GM12878 (cell line): ENCODE measurements at regions not wholly inside any gene's neighbourhood (a gene's known extent, or its start where the extent isn't known, plus 50 kb on each side); places are given as distances from the start of the nearest gene placed in this dataset.

Experiments used
- ATAC-seq: fragments of 200-7000 bp; cut with Tn5 transposase; 3 replicates; pipeline ENCODE4 v1.9.1; 2020; ENCODE audit warnings: mild to moderate bottlenecking, moderate library complexity
- BruUV-seq: library from RNA; stranded (reverse); fragments of 400-500 nt; replicated peaks from 2 replicates; lab custom pipeline; 2021; lab: Mats Ljungman, UMichigan
- CTCF ChIA-PET: fragments of 300-600 bp; sonication (Branson Sonifier 250); formaldehyde crosslinking; extraction: SDS; loops from one replicate; lab custom pipeline; 2021; ENCODE audit warnings: inconsistent platforms; lab: Yijun Ruan, JAX
- POLR2A ChIA-PET: fragments of 350-600 bp; formaldehyde crosslinking; extraction: SDS; loops from one replicate; lab custom pipeline; 2021; ENCODE audit warnings: inconsistent platforms; lab: Charles Lee
- RAD21 ChIA-PET: fragments of 300-600 bp; sonication (Branson Sonifier 250); formaldehyde crosslinking; loops from one replicate; lab custom pipeline; 2023; ENCODE audit warnings: antibody characterized with exemption; ENCODE audit not compliant: unreplicated experiment; lab: Charles Lee
- SMC1A ChIA-PET: fragments of 300-600 bp; sonication (Branson Sonifier 250); formaldehyde crosslinking; loops from one replicate; lab custom pipeline; 2023; ENCODE audit not compliant: unreplicated experiment, uncharacterized antibody; lab: Charles Lee
- DNase-seq: peaks from one replicate; pipeline ENCODE4 v3.0.0-alpha.2; 2011; ENCODE audit warnings: low read depth, low spot score
- FAIRE-seq: peaks from 3 replicates; lab custom pipeline; 2011; peaks lifted over from hg19 to GRCh38; lab: Jason Lieb, UNC
- H2AFZ ChIP-seq: 2 replicates; pipeline ENCODE4 v1.6.0; 2011; ENCODE audit warnings: low read depth, low read length, control low read depth; ENCODE audit not compliant: control insufficient read depth
- H3K27ac ChIP-seq: 2 replicates; pipeline ENCODE4 v1.5.1; 2011; ENCODE audit warnings: control low read depth; ENCODE audit not compliant: control insufficient read depth, insufficient read depth
- H3K27me3 ChIP-seq, 2 experiments: replicated peaks in 1 of 2; 2 replicates each; pipeline versions ENCODE4 v1.6.0 to v1.6.1; 2011; ENCODE audit warnings: low read length in 1 of 2; ENCODE audit not compliant: control insufficient read depth in 2 of 2, insufficient read depth in 2 of 2
- H3K36me3 ChIP-seq, 2 experiments: 2 replicates each; pipeline ENCODE4 v1.5.1; 2011; ENCODE audit warnings: low read length in 1 of 2; ENCODE audit not compliant: control insufficient read depth in 2 of 2, insufficient read depth in 2 of 2
- H3K4me1 ChIP-seq: 2 replicates; pipeline ENCODE4 v1.6.1; 2011; ENCODE audit warnings: mild to moderate bottlenecking, low read length, moderate library complexity, mixed read lengths; ENCODE audit not compliant: control insufficient read depth, insufficient read depth
- H3K4me2 ChIP-seq: 2 replicates; pipeline ENCODE4 v1.6.0; 2011; ENCODE audit warnings: control low read depth; ENCODE audit not compliant: control insufficient read depth, insufficient read depth
- H3K4me3 ChIP-seq: fragments of 200-600 bp; sonication (generic); 2 replicates; pipeline ENCODE4 v1.5.1; 2016
- H3K79me2 ChIP-seq: 2 replicates; pipeline ENCODE4 v1.6.0; 2011; ENCODE audit warnings: low read length; ENCODE audit not compliant: control insufficient read depth, insufficient read depth
- H3K9ac ChIP-seq: 2 replicates; pipeline ENCODE4 v1.8.0; 2011; ENCODE audit warnings: low read length, control low read depth, mixed read lengths; ENCODE audit not compliant: control insufficient read depth, insufficient read depth
- H3K9me3 ChIP-seq: replicated peaks from 3 replicates; pipeline ENCODE4 v1.5.1; 2011; ENCODE audit warnings: mild to moderate bottlenecking, low read length; ENCODE audit not compliant: control insufficient read depth, insufficient read depth
- H4K20me1 ChIP-seq: 2 replicates; pipeline ENCODE4 v1.6.0; 2011; ENCODE audit not compliant: control insufficient read depth, insufficient read depth
- ELK1 ChIP-seq: IDR thresholded peaks from 2 replicates; pipeline ENCODE4 v1.6.1; 2012; ENCODE audit warnings: low read depth, low read length, improper control_type of control experiment
- GATAD2B ChIP-seq: fragments of 450-650 bp; conservative IDR thresholded peaks from 2 replicates; pipeline ENCODE4 v1.6.1; 2017; ENCODE audit warnings: low read depth, mild to moderate bottlenecking, moderate library complexity
- KDM1A ChIP-seq: fragments of 200-600 bp; sonication (generic); IDR thresholded peaks from 2 replicates; pipeline ENCODE4 v1.6.1; 2016; ENCODE audit warnings: borderline replicate concordance
- MTA3 ChIP-seq: IDR thresholded peaks from 2 replicates; pipeline ENCODE4 v1.6.1; 2012; ENCODE audit warnings: low read length, inconsistent platforms, borderline replicate concordance
- NKRF ChIP-seq: fragments of 450-650 bp; conservative IDR thresholded peaks from 2 replicates; pipeline ENCODE4 v1.6.1; 2017; ENCODE audit warnings: mild to moderate bottlenecking, moderate library complexity
- NR2C1 ChIP-seq: fragments of 450-650 bp; IDR thresholded peaks from 2 replicates; pipeline ENCODE4 v1.6.1; 2017; ENCODE audit warnings: antibody characterized with exemption, mild to moderate bottlenecking, moderate library complexity
- PAX8 ChIP-seq: fragments of 450-650 bp; IDR thresholded peaks from 2 replicates; pipeline ENCODE4 v1.6.1; 2017; ENCODE audit warnings: mild to moderate bottlenecking, moderate library complexity
- RELA ChIP-seq: fragments of 450-650 bp; IDR thresholded peaks from 2 replicates; pipeline ENCODE4 v1.8.0; 2014; ENCODE audit warnings: borderline replicate concordance; ENCODE audit not compliant: partially characterized antibody
- SMARCA5 ChIP-seq: fragments of 450-650 bp; IDR thresholded peaks from 2 replicates; pipeline ENCODE4 v1.6.1; 2017; ENCODE audit warnings: mild to moderate bottlenecking
- TAF1 ChIP-seq: IDR thresholded peaks from 2 replicates; pipeline ENCODE4 v1.6.1; 2011; ENCODE audit warnings: mild to moderate bottlenecking, low read depth, low read length, borderline replicate concordance
- TARDBP ChIP-seq: IDR thresholded peaks from 2 replicates; pipeline ENCODE4 v1.6.1; 2016; ENCODE audit warnings: borderline replicate concordance
- USF2 ChIP-seq: IDR thresholded peaks from 2 replicates; pipeline ENCODE4 v1.6.1; 2011; ENCODE audit warnings: low read depth, low read length, improper control_type of control experiment, borderline replicate concordance
- ZBTB11 ChIP-seq: fragments of 450-650 bp; formaldehyde crosslinking; IDR thresholded peaks from 2 replicates; pipeline ENCODE4 v1.5.0; 2022; ENCODE audit warnings: mild to moderate bottlenecking, missing genetic modification characterization
- WGBS: methylation state at CpG from one replicate; pipeline ENCODE4 v1.1.6; 2016; ENCODE audit warnings: low lambda C conversion rate; ENCODE audit not compliant: insufficient replicate concordance, insufficient coverage; ENCODE audit errors: missing lambda C conversion rate; 5-methylcytosine and 5-hydroxymethylcytosine counted together
- in situ Hi-C: fragments of 300-500 bp; cut with MboI; formaldehyde crosslinking; loops from 9 replicates; pipeline ENCODE4 v1.14.3; 2018; ENCODE audit warnings: mixed read lengths
- intact Hi-C: fragments of 100-400 bp; cut with micrococcal nuclease; formaldehyde crosslinking; loops from one replicate; pipeline ENCODE4 v1.14.2; 2022; ENCODE audit not compliant: unreplicated experiment

GRCh38 chr5:145509336-145510136, 325.6 kb downstream of the PRELID2 start:
- Histone ChIP-seq H3K9ac (no peak overlapping the region), H3K27me3 (no peaks in the 10 kb centered on the region), H3K9me3 (no peaks in the 10 kb centered on the region), H3K36me3 (no peaks in the 10 kb centered on the region), H3K4me3 (no peak overlapping the region), H3K4me1 (no peaks in the 10 kb centered on the region), H3K79me2 (no peaks in the 10 kb centered on the region), H2AFZ (no peak overlapping the region), H3K4me2 (no peak overlapping the region), H4K20me1 (no peaks in the 10 kb centered on the region), H3K27ac (no peak overlapping the region)
- BruUV-seq = no TSS peak
- SMC1A ChIA-PET = no interaction called here
- no peak for DNase-seq
- RAD21 ChIA-PET = no interaction called here
- no peak for TF ChIP-seq TAF1
- TF ChIP-seq ZBTB11 (CRISPR knock-in tag) = no peak
- TF ChIP-seq KDM1A = no peak
- no peak for TF ChIP-seq RELA
- no peak for TF ChIP-seq ELK1
- no peak for TF ChIP-seq TARDBP
- TF ChIP-seq MTA3 = no peak
- no peak for TF ChIP-seq USF2
- TF ChIP-seq GATAD2B = no peak
- no peak for TF ChIP-seq SMARCA5
- TF ChIP-seq NR2C1 = no peak
- no peak for TF ChIP-seq NKRF
- TF ChIP-seq PAX8 = no peak
- POLR2A ChIA-PET = no interaction called here
- CTCF ChIA-PET = no interaction called here
- ATAC-seq = no peak
- intact Hi-C loops (no loop called here), in situ Hi-C loops (no loop called here)
- WGBS = 55% methylated on average over 2 of the region's 2 CpGs
- no peak for FAIRE-seq
